Neural crest cell (in vitro differentiated cells): ENCODE measurements at regions not wholly inside any gene's neighbourhood (a gene's known extent, or its start where the extent isn't known, plus 50 kb on each side); places are given as distances from the start of the nearest gene placed in this dataset.

ENCODE experiments used
- DNase-seq: peaks from one replicate; pipeline ENCODE4 v3.0.0; 2021; ENCODE audit warnings: low read depth, mixed read lengths, low spot score
- H3K27ac Mint-ChIP-seq: one replicate; pipeline ENCODE4 v1.8.0; 2021; ENCODE audit warnings: mild to moderate bottlenecking, mixed read lengths; ENCODE audit not compliant: unreplicated experiment
- H3K27me3 Mint-ChIP-seq: 2 replicates; pipeline ENCODE4 v1.8.0; 2021; ENCODE audit warnings: low read depth, mild to moderate bottlenecking, mixed read lengths
- H3K36me3 Mint-ChIP-seq: 2 replicates; pipeline ENCODE4 v1.8.0; 2021; ENCODE audit warnings: low read depth, mild to moderate bottlenecking, mixed read lengths
- H3K4me1 Mint-ChIP-seq: 2 replicates; pipeline ENCODE4 v1.8.0; 2021; ENCODE audit warnings: mixed read lengths
- H3K4me3 Mint-ChIP-seq: one replicate; pipeline ENCODE4 v1.8.0; 2021; ENCODE audit warnings: mild to moderate bottlenecking, mixed read lengths
- H3K9me3 Mint-ChIP-seq: 2 replicates; pipeline ENCODE4 v1.8.0; 2021; ENCODE audit warnings: mixed read lengths
- CTCF ChIP-seq: fragments of 200-600 bp; sonication (generic); conservative IDR thresholded peaks from 2 replicates; pipeline ENCODE4 v1.5.0; 2021; ENCODE audit warnings: antibody characterized with exemption, mild to moderate bottlenecking

- Mint-ChIP-seq H3K27me3 (peaks cover 67% of the 10 kb centered on the region), H3K36me3 (no peaks in the 10 kb centered on the region), H3K4me1 (no peaks in the 10 kb centered on the region), H3K27ac (no peak overlapping the region), H3K4me3 (no peak overlapping the region), H3K9me3 (no peaks in the 10 kb centered on the region)
- DNase-seq, result no peak
- no peak for TF ChIP-seq CTCF
Observed at GRCh38 chr12:114580306-114580705, 103.7 kb downstream of the TBX3 start.

- no peaks in the 10 kb centered on the region for H3K9me3 Mint-ChIP-seq
- no peaks in the 10 kb centered on the region for H3K4me1 Mint-ChIP-seq
- H3K4me3 Mint-ChIP-seq, result no peak overlapping the region
Observed at GRCh38 chr12:114579389-114579788, 104.6 kb downstream of the TBX3 start.

GRCh38 chr12:114562654-114563053 lies 121.3 kb downstream of the TBX3 start:
- Mint-ChIP-seq H3K4me3 (no peak overlapping the region), H3K27ac (no peak overlapping the region), H3K36me3 (no peaks in the 10 kb centered on the region), H3K27me3 (peaks cover 59% of the 10 kb centered on the region), H3K9me3 (no peaks in the 10 kb centered on the region), H3K4me1 (no peaks in the 10 kb centered on the region)
- TF ChIP-seq CTCF, result no peak
- DNase-seq, result no peak

More at GRCh38 chr12:114579389-114579788, 104.6 kb downstream of the TBX3 start:
- H3K27ac Mint-ChIP-seq, result no peak overlapping the region
- TF ChIP-seq CTCF, result no peak
- peaks cover 69% of the 10 kb centered on the region for H3K27me3 Mint-ChIP-seq
- DNase-seq, result no peak
- no peaks in the 10 kb centered on the region for H3K36me3 Mint-ChIP-seq

- Mint-ChIP-seq H3K36me3 (no peaks in the 10 kb centered on the region), H3K27ac (no peak overlapping the region), H3K4me3 (no peak overlapping the region), H3K9me3 (no peaks in the 10 kb centered on the region), H3K27me3 (peaks cover 55% of the 10 kb centered on the region), H3K4me1 (no peaks in the 10 kb centered on the region)
- no peak for TF ChIP-seq CTCF
- no peak for DNase-seq
Observed at GRCh38 chr12:114555451-114555850, 128.5 kb downstream of the TBX3 start.

GRCh38 chr12:114547636-114548035 lies 136.3 kb downstream of the TBX3 start:
- Mint-ChIP-seq H3K27ac (no peak overlapping the region), H3K36me3 (no peaks in the 10 kb centered on the region), H3K27me3 (peaks cover 27% of the 10 kb centered on the region), H3K4me3 (no peak overlapping the region), H3K4me1 (no peaks in the 10 kb centered on the region), H3K9me3 (no peaks in the 10 kb centered on the region)
- DNase-seq, result no peak
- no peak for TF ChIP-seq CTCF

GRCh38 chr12:114530417-114530816 lies 124.5 kb upstream of the TBX5 start:
- TF ChIP-seq CTCF, result no peak
- Mint-ChIP-seq H3K4me3 (no peak overlapping the region), H3K36me3 (no peaks in the 10 kb centered on the region), H3K4me1 (no peaks in the 10 kb centered on the region), H3K9me3 (no peaks in the 10 kb centered on the region), H3K27me3 (peaks cover 37% of the 10 kb centered on the region), H3K27ac (no peak overlapping the region)
- DNase-seq, result no peak
